Smooth muscle cell (in vitro differentiated cells): ENCODE measurements at regions not wholly inside any gene's neighbourhood (a gene's known extent, or its start where the extent isn't known, plus 50 kb on each side); places are given as distances from the start of the nearest gene placed in this dataset.

Source experiments
- DNase-seq: peaks from one replicate; lab custom pipeline; 2025; ENCODE audit not compliant: unreplicated experiment; lab: John Stamatoyannopoulos, UW
- H2AFZ ChIP-seq: fragments of 200-600 bp; sonication (generic); 2 replicates; pipeline ENCODE4 v1.6.0; 2016; ENCODE audit warnings: antibody characterized with exemption, low read depth, mild to moderate bottlenecking
- H3F3A ChIP-seq: fragments of 200-600 bp; sonication (generic); 2 replicates; pipeline ENCODE4 v1.6.0; 2017; ENCODE audit warnings: antibody characterized with exemption, low read depth
- H3K27ac ChIP-seq: fragments of 200-600 bp; sonication (generic); 2 replicates; pipeline ENCODE4 v1.5.1; 2016; ENCODE audit warnings: low read depth, mild to moderate bottlenecking
- H3K27me3 ChIP-seq: fragments of 200-600 bp; sonication (generic); 2 replicates; pipeline ENCODE4 v1.6.1; 2016; ENCODE audit warnings: low read depth, mild to moderate bottlenecking
- H3K36me3 ChIP-seq: fragments of 200-600 bp; sonication (generic); 2 replicates; pipeline ENCODE4 v1.5.1; 2016; ENCODE audit warnings: low read depth
- H3K4me1 ChIP-seq: fragments of 200-600 bp; sonication (generic); 2 replicates; pipeline ENCODE4 v1.5.1; 2016; ENCODE audit warnings: low read depth
- H3K4me2 ChIP-seq: fragments of 200-600 bp; sonication (generic); 2 replicates; pipeline ENCODE4 v1.6.0; 2016; ENCODE audit warnings: mild to moderate bottlenecking
- H3K4me3 ChIP-seq: fragments of 200-600 bp; sonication (generic); 2 replicates; pipeline ENCODE4 v1.5.1; 2016; ENCODE audit warnings: mild to moderate bottlenecking
- H3K79me2 ChIP-seq: fragments of 200-600 bp; sonication (generic); 2 replicates; pipeline ENCODE4 v1.6.0; 2016; ENCODE audit warnings: low read depth, mild to moderate bottlenecking
- H3K9ac ChIP-seq: fragments of 200-600 bp; sonication (generic); 2 replicates; pipeline ENCODE4 v1.6.0; 2016; ENCODE audit warnings: low read depth
- H3K9me3 ChIP-seq: fragments of 200-600 bp; sonication (generic); replicated peaks from 2 replicates; pipeline ENCODE4 v1.5.1; 2016; ENCODE audit warnings: low read depth
- H4K20me1 ChIP-seq: fragments of 200-600 bp; sonication (generic); 2 replicates; pipeline ENCODE4 v1.6.0; 2016; ENCODE audit warnings: low read depth
- CTCF ChIP-seq: fragments of 200-600 bp; sonication (generic); IDR thresholded peaks from 2 replicates; pipeline ENCODE4 v1.5.1; 2017; ENCODE audit warnings: borderline replicate concordance, mild to moderate bottlenecking, antibody characterized with exemption; ENCODE audit not compliant: insufficient read depth, poor library complexity, severe bottlenecking
- WGBS: methylation state at CpG from one replicate; pipeline ENCODE4 v1.1.7; 2016; ENCODE audit warnings: low lambda C conversion rate; 5-methylcytosine and 5-hydroxymethylcytosine counted together

- DNase-seq: no peak
- H2AFZ ChIP-seq: no peak overlapping the region
- H3K4me3 ChIP-seq: no peak overlapping the region
- TF ChIP-seq CTCF: no peak
- H3K79me2 ChIP-seq: no peaks in the 10 kb centered on the region
- WGBS: 66% methylated on average over 3 of the region's 3 CpGs
- H3K9ac ChIP-seq: no peak overlapping the region
- no peaks in the 10 kb centered on the region for H3K36me3 ChIP-seq
- H3K9me3 ChIP-seq: no peaks in the 10 kb centered on the region
- peaks cover 8% of the 10 kb centered on the region for H3K4me1 ChIP-seq
- H3K27ac ChIP-seq: no peak overlapping the region
- H3K4me2 ChIP-seq: no peak overlapping the region
- H3F3A ChIP-seq: no peaks in the 10 kb centered on the region
- no peaks in the 10 kb centered on the region for H4K20me1 ChIP-seq
- no peaks in the 10 kb centered on the region for H3K27me3 ChIP-seq
Measured at GRCh38 chr1:91124989-91125417, 103.2 kb upstream of the ZNF644 start.

- 87% methylated on average over 6 of the region's 6 CpGs for WGBS
- no peaks in the 10 kb centered on the region for H3F3A ChIP-seq
- H3K27me3 ChIP-seq: no peaks in the 10 kb centered on the region
- H3K4me3 ChIP-seq: no peak overlapping the region
- DNase-seq: no peak
- H2AFZ ChIP-seq: no peak overlapping the region
- no peaks in the 10 kb centered on the region for H3K36me3 ChIP-seq
- H3K4me1 ChIP-seq: peaks cover 8% of the 10 kb centered on the region
- H3K9me3 ChIP-seq: no peaks in the 10 kb centered on the region
- no peaks in the 10 kb centered on the region for H4K20me1 ChIP-seq
- H3K27ac ChIP-seq: no peak overlapping the region
- no peak for TF ChIP-seq CTCF
- H3K4me2 ChIP-seq: no peak overlapping the region
- H3K9ac ChIP-seq: no peak overlapping the region
- H3K79me2 ChIP-seq: no peaks in the 10 kb centered on the region
Measured at GRCh38 chr1:91124290-91124985, 102.6 kb upstream of the ZNF644 start.

GRCh38 chr1:91123773-91124172 is 101.9 kb upstream of the ZNF644 start:
- H3F3A ChIP-seq: no peaks in the 10 kb centered on the region
- no peaks in the 10 kb centered on the region for H3K9me3 ChIP-seq
- H3K79me2 ChIP-seq: no peaks in the 10 kb centered on the region
- TF ChIP-seq CTCF: no peak
- H3K4me1 ChIP-seq: peaks cover 8% of the 10 kb centered on the region
- H2AFZ ChIP-seq: no peak overlapping the region
- no peak overlapping the region for H3K9ac ChIP-seq
- no peak overlapping the region for H3K4me2 ChIP-seq
- no peak overlapping the region for H3K4me3 ChIP-seq
- WGBS: 70% methylated on average over 4 of the region's 4 CpGs
- H3K27ac ChIP-seq: no peak overlapping the region
- H3K36me3 ChIP-seq: no peaks in the 10 kb centered on the region
- H3K27me3 ChIP-seq: no peaks in the 10 kb centered on the region
- H4K20me1 ChIP-seq: no peaks in the 10 kb centered on the region
- DNase-seq: no peak

GRCh38 chr1:91123319-91123718 is 101.5 kb upstream of the ZNF644 start:
- Histone ChIP-seq H3K4me1 (peaks cover 8% of the 10 kb centered on the region), H3K4me2 (no peak overlapping the region), H3K9me3 (no peaks in the 10 kb centered on the region), H3K27ac (no peak overlapping the region), H3F3A (no peaks in the 10 kb centered on the region), H3K79me2 (no peaks in the 10 kb centered on the region), H3K9ac (no peak overlapping the region), H3K4me3 (no peak overlapping the region), H2AFZ (no peak overlapping the region), H3K36me3 (no peaks in the 10 kb centered on the region), H3K27me3 (no peaks in the 10 kb centered on the region), H4K20me1 (no peaks in the 10 kb centered on the region)
- no peak for DNase-seq
- WGBS: 30% methylated on average over 2 of the region's 2 CpGs
- no peak for TF ChIP-seq CTCF
